ENCODE measurements at regions not wholly inside any gene's neighbourhood (a gene's known extent, or its start where the extent isn't known, plus 50 kb on each side); places are given as distances from the start of the nearest gene placed in this dataset.
"Not testable (repeated sequence)": the region's sequence is repeated elsewhere in the genome, so short reads cannot be mapped to it uniquely, and the experiment has no call there.

DNA sequence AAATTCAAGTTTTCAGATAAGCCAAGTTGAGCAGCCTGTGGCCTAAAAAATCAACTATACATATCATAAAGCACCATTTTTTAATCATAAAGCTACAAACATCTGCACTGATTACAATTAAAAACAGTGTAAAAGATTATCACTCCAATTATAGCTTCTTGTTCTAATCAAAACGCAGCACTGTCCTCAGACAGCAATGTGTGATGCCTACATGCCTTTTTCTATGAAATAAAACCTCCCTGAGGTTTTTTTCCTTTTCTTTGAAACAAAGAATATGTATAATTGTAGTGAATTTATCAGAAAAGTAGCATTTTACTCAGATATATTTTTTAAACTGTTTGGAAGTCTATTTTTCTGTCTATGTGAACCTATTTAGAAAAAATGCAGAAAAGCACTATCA is 366.1 kb upstream of the CCNH start:
- no peak for FAIRE-seq
- DNase-seq (ENCODE audit: insufficient read length, low spot score), result no peak
- TF ChIP-seq, protein P1, sequence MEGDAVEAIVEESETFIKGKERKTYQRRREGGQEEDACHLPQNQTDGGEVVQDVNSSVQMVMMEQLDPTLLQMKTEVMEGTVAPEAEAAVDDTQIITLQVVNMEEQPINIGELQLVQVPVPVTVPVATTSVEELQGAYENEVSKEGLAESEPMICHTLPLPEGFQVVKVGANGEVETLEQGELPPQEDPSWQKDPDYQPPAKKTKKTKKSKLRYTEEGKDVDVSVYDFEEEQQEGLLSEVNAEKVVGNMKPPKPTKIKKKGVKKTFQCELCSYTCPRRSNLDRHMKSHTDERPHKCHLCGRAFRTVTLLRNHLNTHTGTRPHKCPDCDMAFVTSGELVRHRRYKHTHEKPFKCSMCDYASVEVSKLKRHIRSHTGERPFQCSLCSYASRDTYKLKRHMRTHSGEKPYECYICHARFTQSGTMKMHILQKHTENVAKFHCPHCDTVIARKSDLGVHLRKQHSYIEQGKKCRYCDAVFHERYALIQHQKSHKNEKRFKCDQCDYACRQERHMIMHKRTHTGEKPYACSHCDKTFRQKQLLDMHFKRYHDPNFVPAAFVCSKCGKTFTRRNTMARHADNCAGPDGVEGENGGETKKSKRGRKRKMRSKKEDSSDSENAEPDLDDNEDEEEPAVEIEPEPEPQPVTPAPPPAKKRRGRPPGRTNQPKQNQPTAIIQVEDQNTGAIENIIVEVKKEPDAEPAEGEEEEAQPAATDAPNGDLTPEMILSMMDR (IDR thresholded peaks at IDR 0.05; ENCODE audit: insufficient read depth, missing control alignments), result no peak

DNA sequence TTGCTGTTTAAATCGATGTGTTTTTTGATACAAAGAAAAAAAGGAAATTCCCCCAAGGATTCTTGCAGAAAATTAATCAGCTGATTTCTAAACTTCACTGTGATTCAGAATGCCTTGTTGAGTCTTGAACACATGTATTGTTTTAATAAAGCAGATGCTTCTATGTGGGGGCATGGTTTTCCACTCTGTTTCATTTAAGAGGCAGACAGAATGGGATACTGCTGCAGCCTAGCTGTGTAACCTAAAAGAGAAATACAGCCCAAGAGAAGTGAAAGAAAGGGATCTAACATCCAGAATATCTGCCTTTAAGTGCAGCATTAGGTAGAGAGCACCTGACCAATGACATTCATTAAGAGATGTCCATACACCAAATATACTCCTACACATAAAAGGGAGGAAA is 365.1 kb upstream of the CCNH start:
- TF ChIP-seq, protein P1 (IDR thresholded peaks at IDR 0.05; ENCODE audit: insufficient read depth, missing control alignments), result no peak
- DNase-seq (ENCODE audit: insufficient read length, low spot score) (no peak), FAIRE-seq (no peak)

DNA sequence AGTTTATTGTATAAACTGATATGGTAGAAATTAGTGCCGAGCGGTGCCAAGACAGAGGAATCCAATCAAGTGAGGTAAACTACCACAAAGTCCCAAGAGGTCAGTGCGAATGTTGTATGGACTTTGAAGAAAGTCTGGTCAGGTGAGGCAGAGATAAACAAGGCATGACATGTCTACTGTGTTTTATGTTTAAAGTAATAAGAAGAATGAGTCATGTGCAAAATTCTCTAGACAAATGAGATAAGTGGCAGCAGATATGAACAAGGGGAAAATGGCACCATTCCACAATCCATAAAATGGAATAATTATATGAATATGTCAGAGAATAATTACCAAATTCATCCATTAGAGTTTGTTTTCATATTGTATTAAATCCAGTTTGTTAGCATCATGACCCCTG is 364.1 kb upstream of the CCNH start:
- TF ChIP-seq, protein P1 (IDR thresholded peaks at IDR 0.05; ENCODE audit: insufficient read depth, missing control alignments), result no peak
- DNase-seq (ENCODE audit: insufficient read length, low spot score), result no peak
- FAIRE-seq, result no peak

DNA sequence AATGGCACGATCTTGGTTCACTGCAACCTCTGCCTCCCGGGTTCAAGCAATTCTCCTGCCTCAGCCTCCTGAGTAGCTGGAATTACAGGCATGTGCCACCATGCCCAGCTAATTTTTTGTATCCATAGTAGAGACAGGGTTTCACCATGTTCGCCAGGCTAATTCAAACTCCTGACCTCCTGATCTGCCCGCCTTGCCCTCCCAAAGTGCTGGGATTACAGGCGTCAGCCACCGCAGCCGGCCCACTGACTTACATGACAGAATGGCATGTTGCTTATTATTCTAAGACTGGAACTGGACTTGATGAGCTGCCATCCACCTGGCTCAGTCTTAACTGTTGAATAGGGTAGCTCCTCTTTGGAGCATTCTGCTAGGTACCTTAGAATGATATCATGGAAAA is 363.6 kb upstream of the CCNH start:
- not testable (repeated sequence) for FAIRE-seq; DNase-seq (ENCODE audit: insufficient read length, low spot score)

DNA sequence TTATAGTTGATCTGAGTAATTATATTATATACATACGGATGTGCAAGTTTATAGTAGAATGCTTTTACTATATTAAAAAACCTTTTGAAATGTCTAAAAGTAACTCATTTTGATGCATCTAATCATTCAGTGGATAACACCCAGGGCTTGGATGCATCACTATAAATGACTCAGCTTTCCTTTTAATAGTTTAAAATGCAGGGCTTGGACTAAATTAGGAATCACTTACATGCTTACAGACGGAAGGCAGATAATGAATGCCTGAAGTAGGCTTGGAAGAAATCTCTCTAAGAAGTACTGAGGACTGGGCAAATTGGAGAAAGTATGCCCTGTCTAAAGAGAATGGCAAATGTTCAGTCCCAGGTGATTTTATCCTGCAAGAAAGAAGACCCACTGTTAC is 362.5 kb upstream of the CCNH start:
- TF ChIP-seq, protein P1 (IDR thresholded peaks at IDR 0.05; ENCODE audit: insufficient read depth, missing control alignments), result no peak
- DNase-seq (ENCODE audit: insufficient read length, low spot score) (no peak), FAIRE-seq (no peak)

DNA sequence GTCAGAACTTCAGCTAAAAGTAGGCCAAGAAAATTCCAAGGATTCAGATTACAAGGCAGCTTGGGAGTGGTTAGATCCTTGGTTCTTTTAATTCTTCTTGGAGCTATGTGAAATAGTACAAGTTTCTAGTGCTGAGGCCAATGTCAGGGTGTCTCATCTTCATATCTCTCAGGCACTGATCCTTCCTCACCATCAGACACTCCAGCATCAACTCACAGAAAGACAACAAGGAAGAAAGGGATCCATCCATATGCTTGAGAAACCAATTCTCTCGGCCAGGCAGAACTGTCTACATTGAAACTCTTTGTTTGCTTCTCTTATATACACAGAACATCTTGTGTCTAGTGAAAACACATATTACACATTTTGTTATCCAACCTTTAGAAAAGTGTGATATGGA is 362.1 kb upstream of the CCNH start:
- no peak for DNase-seq (ENCODE audit: insufficient read length, low spot score)
- TF ChIP-seq, protein P1 (IDR thresholded peaks at IDR 0.05; ENCODE audit: insufficient read depth, missing control alignments), result no peak
- FAIRE-seq, result no peak

DNA sequence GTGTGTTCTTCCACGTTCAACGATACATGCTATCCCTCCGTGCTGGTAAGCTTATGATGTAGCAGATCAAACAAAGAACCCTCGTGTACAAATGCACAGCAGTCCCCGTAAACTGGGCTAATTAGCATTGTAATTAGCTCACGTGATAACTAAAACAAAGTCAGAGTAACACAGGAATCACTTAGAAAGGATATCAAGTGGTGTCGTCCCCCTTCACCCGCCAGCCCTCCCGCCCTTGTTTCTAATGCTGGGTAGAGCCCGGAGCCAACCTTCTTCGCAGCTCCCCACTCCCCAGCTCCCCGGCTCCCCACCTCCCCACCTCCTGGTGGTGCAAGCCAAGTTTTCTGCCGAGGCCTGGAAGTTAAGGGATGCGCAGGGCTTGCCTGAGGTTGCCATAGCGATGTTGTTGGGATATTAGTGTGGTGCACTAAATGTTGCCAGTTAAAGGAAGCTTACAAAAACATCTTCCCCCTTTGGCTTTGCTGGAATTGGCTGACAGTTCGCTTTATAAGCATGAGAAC is 357.9 kb upstream of the CCNH start:
- FAIRE-seq (no peak), DNase-seq (ENCODE audit: insufficient read length, low spot score) (no peak)
- TF ChIP-seq, protein P1 (IDR thresholded peaks at IDR 0.05; ENCODE audit: insufficient read depth, missing control alignments), result no peak

DNA sequence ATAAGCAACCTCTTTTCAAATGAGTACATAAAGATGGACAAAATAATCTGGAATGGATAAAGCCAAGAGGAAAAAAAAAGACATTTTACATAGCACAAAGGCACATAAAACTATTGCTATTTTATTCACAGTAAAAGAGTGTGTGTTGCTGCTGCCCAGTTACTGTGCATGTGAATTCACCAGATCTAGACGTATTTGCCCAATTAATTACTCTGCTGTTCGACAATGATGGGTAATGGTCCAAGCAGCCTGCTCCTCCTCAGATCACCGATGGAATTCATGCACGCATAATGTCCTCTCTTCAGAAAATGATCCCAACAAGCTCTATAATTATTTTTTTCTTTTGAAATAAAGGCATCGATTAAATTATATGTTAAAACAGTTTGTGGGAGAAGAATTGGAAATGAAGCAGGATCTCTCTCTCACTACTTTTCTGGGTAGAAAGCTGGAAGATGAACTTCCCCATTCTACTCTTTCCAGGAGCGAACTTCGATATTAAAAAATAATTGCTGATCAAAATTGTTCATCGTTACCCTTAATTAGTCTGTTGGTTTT is 357.4 kb upstream of the CCNH start:
- no peak for DNase-seq (ENCODE audit: insufficient read length, low spot score)
- no peak for FAIRE-seq
- TF ChIP-seq, protein P1 (IDR thresholded peaks at IDR 0.05; ENCODE audit: insufficient read depth, missing control alignments), result no peak

Data from D721Med (cell line).